ENCODE measurements at regions not wholly inside any gene's neighbourhood (a gene's known extent, or its start where the extent isn't known, plus 50 kb on each side); places are given as distances from the start of the nearest gene placed in this dataset.

DNA sequence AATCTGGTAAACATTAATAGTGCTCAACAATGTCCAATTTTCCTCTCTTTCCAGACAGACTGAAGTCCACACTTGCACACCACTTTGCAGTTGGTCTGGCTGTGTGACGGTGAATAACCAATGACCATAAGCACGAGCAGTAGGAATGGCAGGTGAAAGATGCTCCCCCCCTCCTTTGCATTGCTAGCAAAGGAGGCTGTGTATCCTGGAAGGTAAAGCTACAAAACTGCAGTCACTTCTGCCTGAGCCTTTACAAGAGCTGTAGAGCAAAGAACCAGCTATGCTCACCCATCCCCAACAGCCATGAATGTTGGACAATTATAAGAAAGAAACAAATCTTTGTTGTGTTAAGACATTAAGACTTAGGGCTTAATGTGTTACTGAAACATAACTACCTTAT lies 178.0 kb downstream of the IPMK start:
- TF ChIP-seq NRF1 (conservative IDR thresholded peaks at IDR 0.05; ENCODE audit: low read depth, low read length), result no peak
- TF ChIP-seq POLR2AphosphoS5 (IDR thresholded peaks at IDR 0.05; ENCODE audit: low read length), result no peak
- no peak for TF ChIP-seq POLR2A (IDR thresholded peaks at IDR 0.05; ENCODE audit: low read depth, low read length)
- TF ChIP-seq ETV6 (conservative IDR thresholded peaks at IDR 0.05 in 1 of 2, IDR thresholded peaks at IDR 0.05 in 1 of 2; ENCODE audit: borderline replicate concordance in 1 of 2, low read depth in 1 of 2), result no peak
- no peak for TF ChIP-seq ESRRA (IDR thresholded peaks at IDR 0.05; ENCODE audit: low read length)
- TF ChIP-seq EED (IDR thresholded peaks at IDR 0.05; ENCODE audit: low read depth), result no peak
- TF ChIP-seq CTCF (IDR thresholded peaks at IDR 0.05 in 2 of 3, conservative IDR thresholded peaks at IDR 0.05 in 1 of 3; ENCODE audit: control insufficient read depth in 2 of 3, extremely low read depth in 1 of 3, insufficient read depth in 1 of 3, low read depth in 3 of 3, low read length in 3 of 3), result no peak
- no peak for TF ChIP-seq HDAC6 (IDR thresholded peaks at IDR 0.05; ENCODE audit: unreplicated experiment)
- no peak for TF ChIP-seq TCF7 (IDR thresholded peaks at IDR 0.05; ENCODE audit: borderline replicate concordance)
- TF ChIP-seq CREB1 (IDR thresholded peaks at IDR 0.05; ENCODE audit: low read depth), result no peak
- no peak for TF ChIP-seq CHD2 (IDR thresholded peaks at IDR 0.05; ENCODE audit: borderline replicate concordance, low read depth, low read length)

Measured in GM12878 (cell line).